Thymus (tissue), 11 donors: ENCODE measurements at regions not wholly inside any gene's neighbourhood (a gene's known extent, or its start where the extent isn't known, plus 50 kb on each side); places are given as distances from the start of the nearest gene placed in this dataset.
"Not testable (repeated sequence)": the region's sequence is repeated elsewhere in the genome, so short reads cannot be mapped to it uniquely, and the experiment has no call there.

Source experiments
- DNase-seq, 9 donors: peaks; one replicate each; pipeline ENCODE4 v3.0.0-alpha.2; 2013; ENCODE audit warnings: low spot score in 9 of 9, low read depth in 6 of 9, missing footprints in 1 of 9
- H3K27ac ChIP-seq, 2 donors: one replicate each; pipeline ENCODE4 v1.5.1; 2013; ENCODE audit warnings: control low read depth in 1 of 2, low read depth in 1 of 2, low read length in 1 of 2, mild to moderate bottlenecking in 1 of 2, moderate library complexity in 1 of 2
- H3K27me3 ChIP-seq, 2 donors: one replicate each; pipeline ENCODE4 v1.5.1; 2013; ENCODE audit warnings: low read length in 1 of 2; ENCODE audit not compliant: control insufficient read depth in 2 of 2, insufficient read depth in 1 of 2
- H3K36me3 ChIP-seq, 2 donors: one replicate each; pipeline ENCODE4 v1.5.1; 2013; ENCODE audit warnings: low read length in 1 of 2, mild to moderate bottlenecking in 1 of 2, moderate library complexity in 1 of 2; ENCODE audit not compliant: control insufficient read depth in 2 of 2, insufficient read depth in 2 of 2
- H3K4me1 ChIP-seq, 2 donors: one replicate each; pipeline ENCODE4 v1.5.1; 2013; ENCODE audit warnings: low read length in 2 of 2; ENCODE audit not compliant: control insufficient read depth in 2 of 2, insufficient read depth in 2 of 2
- H3K4me3 ChIP-seq, 2 donors: one replicate each; pipeline ENCODE4 v1.5.1; 2013; ENCODE audit warnings: low read length in 2 of 2, control low read depth in 1 of 2, mild to moderate bottlenecking in 1 of 2
- H3K9me3 ChIP-seq, 2 donors: one replicate each; pipeline ENCODE4 v1.5.1; 2013; ENCODE audit warnings: low read length in 1 of 2, mild to moderate bottlenecking in 1 of 2; ENCODE audit not compliant: control insufficient read depth in 2 of 2, insufficient read depth in 1 of 2
- WGBS: extraction: QIAGEN DNeasy Blood & Tissue Kit; methylation state at CpG from one replicate; pipeline ENCODE4 v1.1.7; 2013; 5-methylcytosine and 5-hydroxymethylcytosine counted together
- donor health status: healthy.

DNA sequence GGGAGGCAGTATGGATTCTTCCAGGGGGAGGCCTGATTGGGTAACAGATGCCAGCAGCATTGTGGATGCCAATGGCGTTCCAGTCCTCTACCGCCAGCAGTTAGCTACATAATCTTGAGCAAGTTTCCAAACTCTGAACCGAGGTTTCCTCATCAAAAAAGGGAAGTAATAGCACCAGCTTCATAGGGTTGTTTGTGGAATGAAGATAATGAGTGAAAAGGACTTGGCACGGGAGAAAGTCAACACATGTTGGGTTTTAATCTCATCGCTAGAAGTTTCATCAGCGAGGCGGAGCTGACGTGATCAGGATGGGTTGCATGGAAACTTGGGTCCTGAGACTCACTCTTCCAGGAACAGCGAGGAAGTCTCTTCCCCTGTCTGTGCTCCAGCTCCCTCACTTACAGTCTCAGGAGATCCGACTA lies 266.7 kb downstream of the SH3BP4 start:
- Histone ChIP-seq H3K27me3 (no peaks in the 10 kb centered on the region), H3K36me3 (no peaks in the 10 kb centered on the region), H3K4me1 (no peaks in the 10 kb centered on the region), H3K27ac (no peak overlapping the region), H3K9me3 (no peaks in the 10 kb centered on the region), H3K4me3 (no peak overlapping the region)
- 62% methylated on average over 10 of the region's 10 CpGs for WGBS
- no peak for DNase-seq

DNA sequence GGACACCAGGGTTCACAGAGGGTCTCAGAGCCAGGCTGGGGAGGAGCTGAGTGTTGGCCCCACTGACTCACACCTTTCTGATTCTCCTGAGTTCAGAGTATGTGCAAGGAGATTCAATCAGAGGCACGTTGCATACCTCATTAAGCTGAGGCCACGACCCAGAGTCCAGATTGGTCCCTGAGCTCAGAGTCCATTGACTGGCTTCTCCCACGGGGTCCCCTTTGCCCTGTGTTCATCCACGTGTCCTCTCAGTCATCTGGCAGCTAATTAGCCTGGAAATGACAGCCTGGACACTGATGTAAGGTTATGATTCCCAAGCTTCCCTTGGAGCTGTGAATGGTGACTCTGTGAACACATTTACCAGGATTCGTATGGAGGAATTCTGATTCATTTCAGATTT lies 267.2 kb downstream of the SH3BP4 start:
- no peaks in the 10 kb centered on the region for H3K4me1 ChIP-seq
- no peak overlapping the region for H3K27ac ChIP-seq
- 83% methylated on average over 5 of the region's 5 CpGs for WGBS

DNA sequence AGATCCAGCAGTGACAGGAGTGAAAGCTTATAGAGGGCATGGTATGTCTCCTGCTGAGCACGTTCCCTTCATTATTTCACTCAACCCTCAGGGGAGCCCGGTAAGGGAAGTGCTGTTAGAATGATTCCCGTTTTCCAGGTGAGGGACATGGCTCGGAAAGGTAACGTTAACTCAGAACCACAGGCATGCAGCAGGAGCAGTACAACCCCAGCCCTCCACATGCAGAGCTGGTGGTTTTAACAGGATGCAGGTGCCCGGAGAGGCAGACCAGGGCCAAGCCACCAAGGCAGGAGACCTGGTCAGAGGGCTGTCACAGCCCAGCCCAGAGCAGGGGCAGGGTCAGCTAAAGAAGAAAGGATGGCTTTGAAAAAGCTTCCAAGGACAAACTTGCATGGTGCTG lies 268.5 kb downstream of the SH3BP4 start:
- DNase-seq = no peak
- WGBS = 85% methylated on average over 6 of the region's 6 CpGs
- H3K4me1 ChIP-seq = no peaks in the 10 kb centered on the region
- H3K27me3 ChIP-seq = no peaks in the 10 kb centered on the region
- H3K27ac ChIP-seq = no peak overlapping the region
- H3K36me3 ChIP-seq = no peaks in the 10 kb centered on the region
- no peaks in the 10 kb centered on the region for H3K9me3 ChIP-seq
- H3K4me3 ChIP-seq = no peak overlapping the region

More for the DNA sequence above, 267.2 kb downstream of the SH3BP4 start:
- no peaks in the 10 kb centered on the region for H3K27me3 ChIP-seq
- no peak overlapping the region for H3K4me3 ChIP-seq
- no peak for DNase-seq
- no peaks in the 10 kb centered on the region for H3K36me3 ChIP-seq
- H3K9me3 ChIP-seq = no peaks in the 10 kb centered on the region

- Histone ChIP-seq H3K27me3 (no peaks in the 10 kb centered on the region), H3K36me3 (no peaks in the 10 kb centered on the region), H3K4me3 (no peak overlapping the region), H3K4me1 (no peaks in the 10 kb centered on the region), H3K27ac (no peak overlapping the region), H3K9me3 (no peaks in the 10 kb centered on the region)
- no peak for DNase-seq
Measured at GRCh38 chr2:235223011-235223410, 270.8 kb upstream of the AGAP1 start.

DNA sequence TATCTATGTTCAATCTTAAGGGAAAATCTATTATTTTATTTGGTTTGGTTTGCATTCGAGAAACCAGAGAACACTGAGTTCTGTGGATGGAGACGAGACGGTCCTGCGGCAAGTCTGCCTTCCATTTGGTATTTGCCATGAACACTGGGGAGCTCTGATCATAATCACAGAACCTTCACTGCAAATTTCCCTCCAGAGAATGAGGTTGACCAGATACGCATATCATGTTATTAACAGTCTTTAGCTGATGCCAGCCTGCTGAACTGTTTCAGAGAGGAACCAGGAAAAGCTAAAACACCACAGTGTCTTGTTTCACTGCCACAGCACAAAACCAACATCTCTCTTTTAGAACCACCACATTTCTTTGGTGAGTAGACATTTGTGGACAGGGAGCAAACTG lies 269.4 kb upstream of the AGAP1 start:
- no peaks in the 10 kb centered on the region for H3K36me3 ChIP-seq
- H3K27ac ChIP-seq = no peak overlapping the region
- WGBS = 98% methylated on average over 5 of the region's 5 CpGs
- no peaks in the 10 kb centered on the region for H3K9me3 ChIP-seq
- no peak for DNase-seq
- H3K27me3 ChIP-seq = no peaks in the 10 kb centered on the region
- H3K4me3 ChIP-seq = no peak overlapping the region
- no peaks in the 10 kb centered on the region for H3K4me1 ChIP-seq

- Histone ChIP-seq H3K9me3 (no peaks in the 10 kb centered on the region), H3K4me3 (no peak overlapping the region), H3K27me3 (no peaks in the 10 kb centered on the region), H3K4me1 (no peaks in the 10 kb centered on the region), H3K36me3 (no peaks in the 10 kb centered on the region), H3K27ac (no peak overlapping the region)
- WGBS = 96% methylated on average over 8 of the region's 8 CpGs
- no peak for DNase-seq
Measured at GRCh38 chr2:235225261-235225660, 268.6 kb upstream of the AGAP1 start.

- Histone ChIP-seq H3K27ac (no peak overlapping the region), H3K36me3 (no peaks in the 10 kb centered on the region), H3K4me1 (no peaks in the 10 kb centered on the region), H3K9me3 (no peaks in the 10 kb centered on the region), H3K27me3 (no peaks in the 10 kb centered on the region), H3K4me3 (no peak overlapping the region)
- DNase-seq = no peak
- WGBS = 82% methylated on average over 1 of the region's 1 CpG
Measured at GRCh38 chr2:235227590-235227989, 266.3 kb upstream of the AGAP1 start.

DNA sequence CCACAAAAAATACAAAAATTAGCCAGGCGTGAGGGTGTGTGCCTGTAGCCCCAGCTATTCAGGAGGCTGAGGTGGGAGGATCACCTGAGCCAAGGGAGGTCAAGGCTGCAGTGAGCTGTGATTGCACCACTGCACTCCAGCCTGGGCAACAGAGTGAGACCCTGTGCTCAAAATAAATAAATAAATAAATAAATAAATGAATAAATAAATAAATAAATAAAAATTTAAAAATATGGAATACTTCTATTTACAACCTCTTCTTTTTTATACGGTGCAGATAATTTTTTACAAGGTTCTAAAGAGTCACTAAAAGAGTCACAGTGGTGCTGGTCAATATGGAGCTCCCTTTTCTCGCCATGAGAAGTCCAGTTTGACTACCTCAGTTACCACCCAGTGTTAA lies 265.4 kb upstream of the AGAP1 start:
- not testable (repeated sequence) for H3K9me3 ChIP-seq, H3K27ac ChIP-seq, H3K4me3 ChIP-seq, DNase-seq, H3K36me3 ChIP-seq, H3K27me3 ChIP-seq, H3K4me1 ChIP-seq
- 94% methylated on average over 3 of the region's 3 CpGs for whole genome bisulfite sequencing

GRCh38 chr2:235229236-235229635 lies 264.6 kb upstream of the AGAP1 start:
- H3K27ac ChIP-seq = peak overlapping the region in 1 of 2 donors; percentile 3
- WGBS = 70% methylated on average over 3 of the region's 3 CpGs
- H3K4me3 ChIP-seq = no peak overlapping the region
- H3K9me3 ChIP-seq = no peaks in the 10 kb centered on the region
- H3K27me3 ChIP-seq = no peaks in the 10 kb centered on the region
- no peaks in the 10 kb centered on the region for H3K4me1 ChIP-seq
- no peak for DNase-seq
- H3K36me3 ChIP-seq = no peaks in the 10 kb centered on the region
